MCF 10A (cell line): ENCODE measurements at regions not wholly inside any gene's neighbourhood (a gene's known extent, or its start where the extent isn't known, plus 50 kb on each side); places are given as distances from the start of the nearest gene placed in this dataset.

Experiments used
- BruUV-seq: library from RNA; stranded (reverse); fragments of 400-500 nt; replicated peaks from 2 replicates; lab custom pipeline; 2021; lab: Mats Ljungman, UMichigan
- CTCF ChIA-PET: fragments of 300-600 bp; sonication (Branson Sonifier 250); formaldehyde crosslinking; extraction: SDS; loops from one replicate; lab custom pipeline; 2021; ENCODE audit warnings: antibody characterized with exemption, inconsistent platforms; lab: Yijun Ruan, JAX
- POLR2A ChIA-PET: fragments of 300-600, 350-650 bp; sonication (Branson Sonifier 250); formaldehyde crosslinking; extraction: SDS; loops from one replicate; lab custom pipeline; 2020; ENCODE audit warnings: antibody characterized with exemption, inconsistent platforms; lab: Yijun Ruan, JAX
- DNase-seq: peaks from one replicate; pipeline ENCODE4 v3.0.0-alpha.2; 2018; ENCODE audit not compliant: unreplicated experiment
- H3K27ac Mint-ChIP-seq: one replicate; pipeline ENCODE4 v1.8.0; 2022; ENCODE audit warnings: mild to moderate bottlenecking, low read depth, mixed read lengths; ENCODE audit not compliant: unreplicated experiment
- H3K27me3 Mint-ChIP-seq: one replicate; pipeline ENCODE4 v1.8.0; 2022; ENCODE audit warnings: mixed read lengths; ENCODE audit not compliant: insufficient read depth, unreplicated experiment
- H3K36me3 Mint-ChIP-seq: one replicate; pipeline ENCODE4 v1.8.0; 2022; ENCODE audit warnings: mild to moderate bottlenecking, moderate library complexity, mixed read lengths; ENCODE audit not compliant: insufficient read depth, unreplicated experiment
- H3K4me1 Mint-ChIP-seq: one replicate; pipeline ENCODE4 v1.8.0; 2022; ENCODE audit warnings: mixed read lengths; ENCODE audit not compliant: insufficient read depth, unreplicated experiment
- H3K4me3 Mint-ChIP-seq: one replicate; pipeline ENCODE4 v1.8.0; 2022; ENCODE audit warnings: mild to moderate bottlenecking, moderate library complexity, mixed read lengths; ENCODE audit not compliant: unreplicated experiment
- H3K9me3 Mint-ChIP-seq: one replicate; pipeline ENCODE4 v1.8.0; 2022; ENCODE audit warnings: mixed read lengths; ENCODE audit not compliant: unreplicated experiment
- CTCF ChIP-seq: fragments of 200-600 bp; IDR thresholded peaks from one replicate; pipeline ENCODE4 v1.8.0; 2022; ENCODE audit warnings: antibody characterized with exemption, mild to moderate bottlenecking; ENCODE audit not compliant: unreplicated experiment
- intact Hi-C: fragments of 100-400 bp; cut with micrococcal nuclease; formaldehyde crosslinking; loops from 2 replicates; pipeline ENCODE4 v1.14.1; 2022

GRCh38 chr1:181409981-181410380 is 73.3 kb upstream of the CACNA1E start:
- Mint-ChIP-seq H3K27me3 (no peaks in the 10 kb centered on the region), H3K27ac (no peak overlapping the region), H3K4me1 (peaks cover 12% of the 10 kb centered on the region), H3K36me3 (no peaks in the 10 kb centered on the region), H3K4me3 (no peak overlapping the region), H3K9me3 (no peaks in the 10 kb centered on the region)
- POLR2A ChIA-PET: no interaction called here
- CTCF ChIA-PET: interaction anchor here (0.7 to 2.1 kb wide), 3 partner anchors 8 to 219 kb away, joined by 3 to 7 read pairs (median 4); no protein-coding TSS in a partner anchor
- intact Hi-C loops: no loop called here
- no TSS peak for BruUV-seq
- DNase-seq: no peak
- no peak for TF ChIP-seq CTCF

- Mint-ChIP-seq H3K27ac (no peak overlapping the region), H3K4me3 (no peak overlapping the region), H3K36me3 (no peaks in the 10 kb centered on the region), H3K4me1 (peaks cover 1% of the 10 kb centered on the region), H3K27me3 (no peaks in the 10 kb centered on the region), H3K9me3 (no peaks in the 10 kb centered on the region)
- intact Hi-C loops: no loop called here
- no peak for TF ChIP-seq CTCF
- CTCF ChIA-PET: no interaction called here
- DNase-seq: no peak
- no TSS peak for BruUV-seq
- POLR2A ChIA-PET: no interaction called here
Measured at GRCh38 chr1:181412746-181413145, 70.6 kb upstream of the CACNA1E start.

- Mint-ChIP-seq H3K4me3 (no peak overlapping the region), H3K9me3 (no peaks in the 10 kb centered on the region), H3K36me3 (no peaks in the 10 kb centered on the region), H3K27me3 (no peaks in the 10 kb centered on the region), H3K4me1 (no peaks in the 10 kb centered on the region), H3K27ac (no peak overlapping the region)
- ChIA-PET CTCF (interaction anchor here (0.7 to 1.5 kb wide), 3 partner anchors 10 to 85 kb away, joined by 4 to 10 read pairs (median 5); no protein-coding TSS in a partner anchor), POLR2A (no interaction called here)
- BruUV-seq: no TSS peak
- intact Hi-C loops: no loop called here
- TF ChIP-seq CTCF: no peak
- no peak for DNase-seq
Measured at GRCh38 chr1:181413195-181413815, 70.0 kb upstream of the CACNA1E start.

- no peaks in the 10 kb centered on the region for H3K27me3 Mint-ChIP-seq
- H3K9me3 Mint-ChIP-seq: no peaks in the 10 kb centered on the region
- ChIA-PET CTCF (interaction anchor here (0.5 to 1.5 kb wide), 5 partner anchors 9 to 174 kb away, joined by 3 to 10 read pairs (median 4); no protein-coding TSS in a partner anchor), POLR2A (no interaction called here)
- no peak for DNase-seq
- no peak overlapping the region for H3K4me3 Mint-ChIP-seq
- no TSS peak for BruUV-seq
- intact Hi-C loops: no loop called here
- no peaks in the 10 kb centered on the region for H3K36me3 Mint-ChIP-seq
- H3K27ac Mint-ChIP-seq: no peak overlapping the region
- H3K4me1 Mint-ChIP-seq: no peaks in the 10 kb centered on the region
- no peak for TF ChIP-seq CTCF
Measured at GRCh38 chr1:181413836-181414235, 69.5 kb upstream of the CACNA1E start.
